ENCODE measurements at regions not wholly inside any gene's neighbourhood (a gene's known extent, or its start where the extent isn't known, plus 50 kb on each side); places are given as distances from the start of the nearest gene placed in this dataset.

DNA sequence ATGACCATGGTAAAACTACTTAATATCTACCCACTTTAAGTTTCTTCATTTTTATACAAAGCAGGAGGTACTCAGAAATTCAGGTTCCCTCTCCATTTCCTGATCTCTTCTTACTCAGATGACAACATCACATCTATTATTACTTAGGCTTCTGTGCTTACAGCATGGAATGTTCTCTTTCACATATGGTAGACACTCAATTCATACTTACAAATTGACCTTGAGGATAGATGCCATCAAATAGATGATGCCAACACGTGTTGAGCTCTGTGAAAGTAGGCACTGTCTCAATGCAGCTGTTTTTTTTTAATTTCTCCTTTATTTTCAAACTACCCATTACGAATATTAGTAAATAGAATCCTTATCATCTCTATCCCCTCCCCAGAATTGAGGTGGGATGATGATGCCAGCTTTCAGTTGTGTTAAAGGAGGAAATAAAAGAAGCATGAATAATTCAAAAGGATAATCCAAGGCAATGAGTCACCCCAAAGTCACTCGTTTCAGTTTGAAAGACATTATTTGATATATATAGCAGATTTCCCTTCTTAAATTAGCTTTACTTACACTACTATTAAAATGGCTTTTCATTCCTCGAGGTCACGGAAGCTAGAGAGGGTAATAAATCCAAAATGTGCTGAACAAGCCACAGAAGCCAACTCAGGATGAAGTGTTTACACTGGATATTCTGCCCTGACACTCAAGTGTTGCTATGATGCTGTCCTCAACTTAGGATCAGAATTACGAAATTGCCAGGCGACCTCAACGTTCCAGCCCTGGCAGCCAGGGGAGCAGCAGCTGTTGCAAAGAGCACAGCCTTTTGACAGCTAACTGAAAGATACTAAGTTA, 124.2 kb upstream of the EOLA2 start:
- no peak for DNase-seq (ENCODE audit: low read depth)
- TF ChIP-seq, protein P1, sequence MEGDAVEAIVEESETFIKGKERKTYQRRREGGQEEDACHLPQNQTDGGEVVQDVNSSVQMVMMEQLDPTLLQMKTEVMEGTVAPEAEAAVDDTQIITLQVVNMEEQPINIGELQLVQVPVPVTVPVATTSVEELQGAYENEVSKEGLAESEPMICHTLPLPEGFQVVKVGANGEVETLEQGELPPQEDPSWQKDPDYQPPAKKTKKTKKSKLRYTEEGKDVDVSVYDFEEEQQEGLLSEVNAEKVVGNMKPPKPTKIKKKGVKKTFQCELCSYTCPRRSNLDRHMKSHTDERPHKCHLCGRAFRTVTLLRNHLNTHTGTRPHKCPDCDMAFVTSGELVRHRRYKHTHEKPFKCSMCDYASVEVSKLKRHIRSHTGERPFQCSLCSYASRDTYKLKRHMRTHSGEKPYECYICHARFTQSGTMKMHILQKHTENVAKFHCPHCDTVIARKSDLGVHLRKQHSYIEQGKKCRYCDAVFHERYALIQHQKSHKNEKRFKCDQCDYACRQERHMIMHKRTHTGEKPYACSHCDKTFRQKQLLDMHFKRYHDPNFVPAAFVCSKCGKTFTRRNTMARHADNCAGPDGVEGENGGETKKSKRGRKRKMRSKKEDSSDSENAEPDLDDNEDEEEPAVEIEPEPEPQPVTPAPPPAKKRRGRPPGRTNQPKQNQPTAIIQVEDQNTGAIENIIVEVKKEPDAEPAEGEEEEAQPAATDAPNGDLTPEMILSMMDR (IDR thresholded peaks at IDR 0.05; ENCODE audit: low read depth, low read length, missing control alignments) = no peak
- in situ Hi-C loops (cut with HindIII; ENCODE audit: low sequenced_read_pairs) = no loop called here
- H3K4me3 ChIP-seq (ENCODE audit: low read depth, low read length) = no peak overlapping the region

DNA sequence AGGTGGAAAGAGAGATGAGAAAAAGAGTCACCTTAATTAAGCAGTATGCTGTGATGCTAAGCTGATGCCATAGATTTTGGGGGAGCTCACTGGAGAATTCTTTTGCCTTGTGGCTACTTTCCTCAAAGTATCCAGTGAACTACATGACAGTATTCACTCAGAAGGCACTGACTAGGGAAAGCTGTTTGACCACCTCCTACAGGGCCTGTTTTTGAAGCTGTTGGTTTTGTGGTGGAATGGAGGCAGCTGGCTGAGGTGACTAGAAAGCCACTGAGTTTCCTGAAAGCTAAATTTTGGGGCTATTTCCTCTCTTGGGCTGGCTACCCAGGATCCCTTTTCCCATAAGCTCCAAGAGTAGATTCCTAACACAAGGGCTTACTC, 124.8 kb upstream of the EOLA2 start:
- in situ Hi-C loops (cut with HindIII; ENCODE audit: low sequenced_read_pairs) = no loop called here
- DNase-seq (ENCODE audit: low read depth) = no peak
- TF ChIP-seq, protein P1 (IDR thresholded peaks at IDR 0.05; ENCODE audit: low read depth, low read length, missing control alignments) = peak; percentile 9
- no peak overlapping the region for H3K4me3 ChIP-seq (ENCODE audit: low read depth, low read length)

DNA sequence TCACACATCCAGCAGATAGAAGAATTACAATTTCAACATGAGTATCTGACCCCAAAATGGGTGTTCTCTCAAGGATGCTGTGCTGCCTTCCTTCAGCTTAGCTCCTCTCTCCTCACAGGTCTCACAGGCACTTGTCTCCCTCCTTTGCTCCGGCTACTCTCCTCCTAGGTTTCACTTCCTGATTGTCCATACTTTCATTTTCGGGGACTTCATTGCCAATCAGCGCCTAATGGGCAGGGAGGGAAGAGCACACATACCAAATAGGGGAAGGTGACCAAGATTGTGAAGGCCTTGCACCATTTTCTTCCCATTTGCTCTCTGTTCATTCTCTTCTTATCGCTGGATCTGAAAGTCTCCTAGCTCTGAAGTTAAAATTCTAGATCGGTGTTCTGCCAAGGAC, 125.4 kb upstream of the EOLA2 start:
- H3K4me3 ChIP-seq (ENCODE audit: low read depth, low read length) = no peak overlapping the region
- TF ChIP-seq, protein P1 (IDR thresholded peaks at IDR 0.05; ENCODE audit: low read depth, low read length, missing control alignments) = no peak
- in situ Hi-C loops (cut with HindIII; ENCODE audit: low sequenced_read_pairs) = no loop called here
- no peak for DNase-seq (ENCODE audit: low read depth)

DNA sequence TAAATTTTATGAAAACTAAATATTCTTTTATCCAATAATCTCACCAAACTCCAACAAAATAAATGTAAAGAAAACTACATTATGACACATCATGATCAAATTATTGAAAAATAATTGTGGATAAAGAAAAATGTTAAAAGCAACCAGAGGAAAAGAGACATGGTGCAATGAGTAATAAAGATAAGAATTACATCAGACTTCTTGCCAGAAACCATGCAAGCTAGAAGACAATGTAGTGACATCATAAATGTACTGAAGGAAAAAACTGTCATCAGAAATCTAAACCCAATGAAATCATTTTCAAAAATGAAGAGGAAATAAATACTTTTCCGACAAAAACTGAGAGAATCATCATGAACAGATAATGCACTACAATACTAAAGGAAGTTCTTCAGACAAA, 135.9 kb upstream of the EOLA2 start:
- H3K4me3 ChIP-seq (ENCODE audit: low read depth, low read length) = no peak overlapping the region
- no peak for DNase-seq (ENCODE audit: low read depth)
- in situ Hi-C loops (cut with HindIII; ENCODE audit: low sequenced_read_pairs) = no loop called here
- TF ChIP-seq, protein P1 (IDR thresholded peaks at IDR 0.05; ENCODE audit: low read depth, low read length, missing control alignments) = no peak

DNA sequence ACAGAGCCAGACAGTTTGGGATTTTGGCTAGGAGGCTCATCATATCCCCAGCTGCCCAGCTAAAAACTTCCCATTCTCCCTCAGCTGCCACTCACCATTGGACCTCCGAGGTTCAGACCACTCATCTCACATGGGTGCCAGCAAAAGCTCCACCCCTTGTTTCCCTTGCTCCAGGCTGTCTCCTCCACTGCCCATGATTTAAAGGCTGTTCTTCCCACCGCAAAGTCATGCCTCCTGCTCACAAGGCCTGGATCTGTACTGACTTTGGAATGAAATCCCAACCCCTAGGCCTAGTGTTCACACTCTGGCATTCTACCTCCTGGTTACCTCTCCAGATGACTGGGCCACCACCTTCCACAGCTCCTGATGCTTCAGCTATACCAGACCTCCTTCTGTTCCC, 142.2 kb upstream of the EOLA2 start:
- DNase-seq (ENCODE audit: low read depth) = no peak
- TF ChIP-seq, protein P1 (IDR thresholded peaks at IDR 0.05; ENCODE audit: low read depth, low read length, missing control alignments) = no peak
- H3K4me3 ChIP-seq (ENCODE audit: low read depth, low read length) = no peak overlapping the region
- in situ Hi-C loops (cut with HindIII; ENCODE audit: low sequenced_read_pairs) = no loop called here

DNA sequence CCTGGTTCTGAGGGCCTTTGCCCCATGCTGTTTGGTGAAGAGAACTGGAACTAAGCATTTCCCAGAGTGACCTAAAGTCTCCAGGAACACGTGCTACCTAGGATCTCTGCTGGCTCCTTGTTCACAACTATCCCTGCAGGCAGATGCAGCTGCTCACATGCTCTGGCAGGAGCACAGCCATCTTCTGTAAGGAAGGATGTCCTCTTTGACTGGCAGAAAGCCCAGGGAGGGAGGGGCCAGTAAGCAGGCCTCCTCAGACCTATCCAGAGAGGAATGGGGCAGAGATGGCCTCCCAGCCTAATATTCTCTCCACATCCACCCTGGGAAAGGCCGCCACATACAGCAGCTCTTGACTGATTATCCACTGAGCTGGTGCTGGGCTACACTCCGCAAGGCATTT, 142.8 kb upstream of the EOLA2 start:
- TF ChIP-seq, protein P1 (IDR thresholded peaks at IDR 0.05; ENCODE audit: low read depth, low read length, missing control alignments) = no peak
- no peak for DNase-seq (ENCODE audit: low read depth)
- H3K4me3 ChIP-seq (ENCODE audit: low read depth, low read length) = no peak overlapping the region
- in situ Hi-C loops (cut with HindIII; ENCODE audit: low sequenced_read_pairs) = no loop called here

Measured in astrocyte of the cerebellum (primary cell).